ENCODE measurements at regions not wholly inside any gene's neighbourhood (a gene's known extent, or its start where the extent isn't known, plus 50 kb on each side); places are given as distances from the start of the nearest gene placed in this dataset.

DNA sequence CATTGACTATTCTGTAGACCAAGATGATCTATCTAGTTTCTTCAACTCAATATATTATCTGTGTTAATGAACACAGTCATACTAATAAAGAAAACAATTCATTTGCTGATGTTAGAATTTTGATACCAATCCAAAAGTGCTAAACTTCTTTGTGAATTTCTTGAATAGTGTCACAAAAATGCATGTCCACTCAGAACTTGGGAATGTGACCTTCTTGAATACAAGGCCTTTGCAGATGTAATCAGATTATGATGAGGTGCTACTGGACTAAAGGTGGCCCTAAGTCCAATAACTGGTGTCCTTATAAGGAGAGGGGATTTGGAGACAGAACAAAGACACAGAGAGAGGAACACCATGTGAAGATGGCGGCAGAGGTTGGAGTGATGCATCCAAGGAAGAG is 305.8 kb upstream of the ZP4 start:
- TF ChIP-seq EZH2phosphoT487 (IDR thresholded peaks at IDR 0.05; ENCODE audit: borderline replicate concordance): no peak
- TF ChIP-seq, protein P1, sequence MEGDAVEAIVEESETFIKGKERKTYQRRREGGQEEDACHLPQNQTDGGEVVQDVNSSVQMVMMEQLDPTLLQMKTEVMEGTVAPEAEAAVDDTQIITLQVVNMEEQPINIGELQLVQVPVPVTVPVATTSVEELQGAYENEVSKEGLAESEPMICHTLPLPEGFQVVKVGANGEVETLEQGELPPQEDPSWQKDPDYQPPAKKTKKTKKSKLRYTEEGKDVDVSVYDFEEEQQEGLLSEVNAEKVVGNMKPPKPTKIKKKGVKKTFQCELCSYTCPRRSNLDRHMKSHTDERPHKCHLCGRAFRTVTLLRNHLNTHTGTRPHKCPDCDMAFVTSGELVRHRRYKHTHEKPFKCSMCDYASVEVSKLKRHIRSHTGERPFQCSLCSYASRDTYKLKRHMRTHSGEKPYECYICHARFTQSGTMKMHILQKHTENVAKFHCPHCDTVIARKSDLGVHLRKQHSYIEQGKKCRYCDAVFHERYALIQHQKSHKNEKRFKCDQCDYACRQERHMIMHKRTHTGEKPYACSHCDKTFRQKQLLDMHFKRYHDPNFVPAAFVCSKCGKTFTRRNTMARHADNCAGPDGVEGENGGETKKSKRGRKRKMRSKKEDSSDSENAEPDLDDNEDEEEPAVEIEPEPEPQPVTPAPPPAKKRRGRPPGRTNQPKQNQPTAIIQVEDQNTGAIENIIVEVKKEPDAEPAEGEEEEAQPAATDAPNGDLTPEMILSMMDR (conservative IDR thresholded peaks at IDR 0.05; ENCODE audit: low read length): no peak
